Cardiac muscle cell (in vitro differentiated cells and primary cell): ENCODE measurements at regions not wholly inside any gene's neighbourhood (a gene's known extent, or its start where the extent isn't known, plus 50 kb on each side); places are given as distances from the start of the nearest gene placed in this dataset.
"Not testable (repeated sequence)": the region's sequence is repeated elsewhere in the genome, so short reads cannot be mapped to it uniquely, and the experiment has no call there.

Experiments used
- DNase-seq, 2 donors: peaks; one replicate each; pipeline versions ENCODE4 v3.0.0 to v3.0.0-alpha.2; 2010 to 2017; ENCODE audit warnings: low read depth in 1 of 2, low spot score in 1 of 2
- H3K27ac ChIP-seq: fragments of 200-600 bp; sonication (generic); 2 replicates; pipeline ENCODE4 v1.5.1; 2016
- H3K27me3 ChIP-seq: fragments of 200-600 bp; sonication (generic); 2 replicates; pipeline ENCODE4 v1.6.0; 2016; ENCODE audit warnings: control low read depth
- H3K36me3 ChIP-seq: fragments of 200-600 bp; sonication (generic); 2 replicates; pipeline ENCODE4 v1.5.1; 2016; ENCODE audit warnings: control low read depth
- H3K4me1 ChIP-seq: fragments of 200-600 bp; sonication (generic); 2 replicates; pipeline ENCODE4 v1.8.1; 2017; ENCODE audit warnings: low read depth, mild to moderate bottlenecking, mixed run types
- H3K4me3 ChIP-seq: fragments of 200-600 bp; sonication (generic); 2 replicates; pipeline ENCODE4 v1.5.1; 2016; ENCODE audit warnings: mild to moderate bottlenecking
- H3K9me3 ChIP-seq: fragments of 200-600 bp; sonication (generic); 2 replicates; pipeline ENCODE4 v1.5.1; 2017; ENCODE audit warnings: low read depth, mild to moderate bottlenecking, control low read depth
- TF ChIP-seq, protein P1 (sequence below): IDR thresholded peaks from 2 replicates; pipeline ENCODE4 v1.5.1; 2012; ENCODE audit warnings: low read depth, mild to moderate bottlenecking, low read length

DNA sequence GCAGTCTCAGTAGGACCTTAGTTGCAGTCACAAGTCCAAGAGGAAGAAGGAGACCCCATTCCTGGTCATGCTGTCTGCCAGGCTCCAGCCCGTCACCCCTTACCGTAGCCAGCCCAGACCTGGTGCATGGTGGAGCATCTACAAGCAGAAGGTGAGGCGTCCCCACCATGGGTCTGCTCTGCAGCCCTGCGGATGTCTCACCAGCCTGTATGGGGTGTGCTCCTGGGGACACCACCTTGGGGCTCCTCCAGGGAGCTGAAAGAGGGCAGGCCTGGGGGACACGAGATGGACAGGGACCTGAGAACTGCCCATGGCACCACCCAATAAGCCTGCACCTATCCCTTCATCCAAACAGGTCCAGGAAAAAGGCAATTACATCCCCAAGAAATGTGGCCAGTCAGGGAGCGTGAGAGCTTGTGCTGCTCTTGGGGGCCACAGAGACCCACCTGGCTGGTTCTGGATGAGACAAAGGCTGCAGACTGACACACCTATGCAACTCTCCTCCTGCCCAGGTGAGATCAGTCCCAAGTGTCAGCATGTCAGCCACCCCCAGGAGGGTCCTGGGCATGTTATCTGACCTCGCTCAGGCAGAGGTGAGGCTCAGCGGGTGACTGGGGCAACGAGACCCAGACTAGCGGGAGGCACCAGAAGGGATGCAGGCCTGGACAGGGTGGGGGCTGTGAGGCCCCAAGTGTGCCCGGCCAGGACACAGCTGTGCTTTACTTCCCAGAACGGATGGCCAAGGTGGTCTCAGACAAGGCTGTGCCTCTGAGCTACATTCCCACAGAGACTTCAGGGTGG, 84.5 kb upstream of the RET start:
- no peaks in the 10 kb centered on the region for H3K9me3 ChIP-seq
- TF ChIP-seq, protein P1, sequence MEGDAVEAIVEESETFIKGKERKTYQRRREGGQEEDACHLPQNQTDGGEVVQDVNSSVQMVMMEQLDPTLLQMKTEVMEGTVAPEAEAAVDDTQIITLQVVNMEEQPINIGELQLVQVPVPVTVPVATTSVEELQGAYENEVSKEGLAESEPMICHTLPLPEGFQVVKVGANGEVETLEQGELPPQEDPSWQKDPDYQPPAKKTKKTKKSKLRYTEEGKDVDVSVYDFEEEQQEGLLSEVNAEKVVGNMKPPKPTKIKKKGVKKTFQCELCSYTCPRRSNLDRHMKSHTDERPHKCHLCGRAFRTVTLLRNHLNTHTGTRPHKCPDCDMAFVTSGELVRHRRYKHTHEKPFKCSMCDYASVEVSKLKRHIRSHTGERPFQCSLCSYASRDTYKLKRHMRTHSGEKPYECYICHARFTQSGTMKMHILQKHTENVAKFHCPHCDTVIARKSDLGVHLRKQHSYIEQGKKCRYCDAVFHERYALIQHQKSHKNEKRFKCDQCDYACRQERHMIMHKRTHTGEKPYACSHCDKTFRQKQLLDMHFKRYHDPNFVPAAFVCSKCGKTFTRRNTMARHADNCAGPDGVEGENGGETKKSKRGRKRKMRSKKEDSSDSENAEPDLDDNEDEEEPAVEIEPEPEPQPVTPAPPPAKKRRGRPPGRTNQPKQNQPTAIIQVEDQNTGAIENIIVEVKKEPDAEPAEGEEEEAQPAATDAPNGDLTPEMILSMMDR = no peak
- H3K4me1 ChIP-seq = no peaks in the 10 kb centered on the region
- H3K36me3 ChIP-seq = no peaks in the 10 kb centered on the region
- no peak overlapping the region for H3K27ac ChIP-seq
- DNase-seq = no peak
- no peaks in the 10 kb centered on the region for H3K27me3 ChIP-seq
- no peak overlapping the region for H3K4me3 ChIP-seq

DNA sequence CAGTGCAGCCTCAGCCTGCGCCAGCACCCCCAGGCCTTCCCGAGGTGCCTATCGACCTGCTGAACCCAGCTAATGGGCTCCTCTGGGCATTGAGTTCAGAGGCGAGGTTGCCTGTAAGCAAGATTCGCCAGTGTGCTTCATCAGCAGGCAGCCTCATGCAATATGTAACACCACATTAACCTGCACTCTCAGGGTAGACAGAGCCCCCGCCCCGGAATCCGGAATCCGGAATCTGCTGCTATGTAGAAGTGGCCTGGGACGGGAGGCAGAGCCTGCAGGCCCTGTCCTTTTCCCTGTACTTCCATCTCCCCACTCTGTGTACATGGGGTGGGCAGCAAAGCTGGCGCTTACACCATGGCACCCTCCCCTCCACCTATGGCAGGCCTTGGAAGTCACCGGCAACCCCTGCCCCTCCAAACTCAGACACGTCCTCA, 83.9 kb upstream of the RET start:
- Histone ChIP-seq H3K9me3 (no peaks in the 10 kb centered on the region), H3K27me3 (no peaks in the 10 kb centered on the region), H3K27ac (no peak overlapping the region), H3K4me3 (no peak overlapping the region), H3K36me3 (no peaks in the 10 kb centered on the region), H3K4me1 (no peaks in the 10 kb centered on the region)
- no peak for DNase-seq
- TF ChIP-seq, protein P1 = no peak

- not testable (repeated sequence) for H3K36me3 ChIP-seq, H3K9me3 ChIP-seq, DNase-seq, H3K4me1 ChIP-seq, H3K27me3 ChIP-seq, H3K27ac ChIP-seq, H3K4me3 ChIP-seq
Observed at GRCh38 chr10:42994909-42995308, 82.0 kb upstream of the RET start.

- no peaks in the 10 kb centered on the region for H3K9me3 ChIP-seq
- no peak overlapping the region for H3K27ac ChIP-seq
- H3K27me3 ChIP-seq = no peaks in the 10 kb centered on the region
- H3K36me3 ChIP-seq = no peaks in the 10 kb centered on the region
- no peak for DNase-seq
- no peak overlapping the region for H3K4me3 ChIP-seq
- no peaks in the 10 kb centered on the region for H3K4me1 ChIP-seq
- TF ChIP-seq, protein P1 = no peak
Observed at GRCh38 chr10:42995537-42995936, 81.3 kb upstream of the RET start.

GRCh38 chr10:42996588-42996987, 80.3 kb upstream of the RET start:
- Histone ChIP-seq H3K9me3 (no peaks in the 10 kb centered on the region), H3K36me3 (no peaks in the 10 kb centered on the region), H3K4me1 (no peaks in the 10 kb centered on the region), H3K4me3 (no peak overlapping the region), H3K27me3 (no peaks in the 10 kb centered on the region), H3K27ac (no peak overlapping the region)
- no peak for DNase-seq
- TF ChIP-seq, protein P1 = no peak

DNA sequence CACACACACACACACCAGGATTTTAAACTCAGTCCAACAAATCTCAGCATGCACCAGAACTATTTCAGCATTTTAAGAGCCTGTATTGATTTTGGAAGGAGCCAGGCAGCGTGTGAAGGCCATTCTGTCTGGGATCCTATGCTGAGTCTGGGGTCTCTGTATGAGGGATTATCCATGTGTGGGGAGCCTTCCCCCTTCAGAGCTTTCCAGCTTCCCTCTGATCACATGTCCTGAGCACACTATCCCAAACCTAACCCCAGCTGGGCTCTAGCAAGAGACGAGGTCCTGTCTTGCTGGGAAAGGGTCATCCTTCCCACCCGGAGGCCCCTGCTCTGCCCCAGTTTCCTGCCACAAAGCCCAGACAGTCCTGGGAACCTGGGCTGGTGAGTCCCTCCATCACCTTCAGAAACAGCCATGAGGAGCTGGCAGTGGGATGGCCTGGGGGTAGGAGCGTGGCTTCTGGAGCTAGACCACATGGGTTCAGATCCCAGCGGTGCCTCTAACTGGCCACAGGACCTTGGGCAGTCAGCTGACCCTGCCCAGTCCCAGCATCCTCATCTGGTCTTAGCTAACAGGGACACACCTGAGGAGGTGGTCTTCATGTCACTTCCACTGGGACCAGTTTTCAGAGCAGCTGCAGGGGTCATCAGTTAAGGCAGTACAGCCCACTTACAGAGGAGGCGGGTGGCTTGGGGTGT, 79.6 kb upstream of the RET start:
- no peaks in the 10 kb centered on the region for H3K9me3 ChIP-seq
- no peaks in the 10 kb centered on the region for H3K4me1 ChIP-seq
- TF ChIP-seq, protein P1 = no peak
- no peak overlapping the region for H3K27ac ChIP-seq
- no peak for DNase-seq
- H3K36me3 ChIP-seq = no peaks in the 10 kb centered on the region
- H3K27me3 ChIP-seq = no peaks in the 10 kb centered on the region
- H3K4me3 ChIP-seq = no peak overlapping the region
